GM12892 (cell line): ENCODE measurements at regions not wholly inside any gene's neighbourhood (a gene's known extent, or its start where the extent isn't known, plus 50 kb on each side); places are given as distances from the start of the nearest gene placed in this dataset.

Experiments
- DNase-seq: peaks from one replicate; pipeline ENCODE4 v3.0.0; 2011; ENCODE audit not compliant: insufficient read length
- FAIRE-seq: peaks from 2 replicates; lab custom pipeline; 2011; peaks lifted over from hg19 to GRCh38; lab: Jason Lieb, UNC
- POLR2A ChIP-seq: IDR thresholded peaks from 2 replicates; pipeline ENCODE4 v1.6.1; 2011; ENCODE audit warnings: low read depth, low read length, control low read depth
- POLR2AphosphoS5 ChIP-seq: IDR thresholded peaks from 2 replicates; pipeline ENCODE4 v1.6.1; 2011; ENCODE audit warnings: low read depth, low read length, control low read depth
- TAF1 ChIP-seq: IDR thresholded peaks from 2 replicates; pipeline ENCODE4 v1.6.1; 2011; ENCODE audit warnings: low read depth, mild to moderate bottlenecking, control low read depth, low read length, borderline replicate concordance

- FAIRE-seq, result no peak
- no peak for TF ChIP-seq TAF1
- no peak for TF ChIP-seq POLR2AphosphoS5
- TF ChIP-seq POLR2A, result no peak
- DNase-seq, result no peak
These were observed 193.0 kb upstream of the ADAMTS16 start for GRCh38 chr5:4947106-4947505.

GRCh38 chr5:4947893-4948536, 192.1 kb upstream of the ADAMTS16 start:
- no peak for FAIRE-seq
- no peak for DNase-seq
- TF ChIP-seq POLR2A (no peak), POLR2AphosphoS5 (no peak), TAF1 (no peak)

GRCh38 chr5:4949108-4949507, 191.0 kb upstream of the ADAMTS16 start:
- no peak for FAIRE-seq
- TF ChIP-seq POLR2AphosphoS5, result no peak
- no peak for TF ChIP-seq TAF1
- no peak for TF ChIP-seq POLR2A
- DNase-seq, result no peak

- no peak for DNase-seq
- TF ChIP-seq POLR2A, result no peak
- no peak for TF ChIP-seq TAF1
- TF ChIP-seq POLR2AphosphoS5, result no peak
- FAIRE-seq, result no peak
These were observed 186.6 kb upstream of the ADAMTS16 start for GRCh38 chr5:4953576-4953975.

- DNase-seq (no peak), FAIRE-seq (no peak)
- no peak for TF ChIP-seq POLR2AphosphoS5
These were observed 186.1 kb upstream of the ADAMTS16 start for GRCh38 chr5:4954048-4954447.

- FAIRE-seq (no peak), DNase-seq (no peak)
- TF ChIP-seq TAF1 (no peak), POLR2AphosphoS5 (no peak), POLR2A (no peak)
These were observed 176.9 kb upstream of the ADAMTS16 start for GRCh38 chr5:4963265-4963664.

- FAIRE-seq, result no peak
- no peak for TF ChIP-seq TAF1
- TF ChIP-seq POLR2A, result no peak
- no peak for TF ChIP-seq POLR2AphosphoS5
These were observed 170.8 kb upstream of the ADAMTS16 start for GRCh38 chr5:4969351-4969750.

GRCh38 chr5:4970171-4970570, 170.0 kb upstream of the ADAMTS16 start:
- DNase-seq (no peak), FAIRE-seq (no peak)
- TF ChIP-seq TAF1 (no peak), POLR2A (no peak), POLR2AphosphoS5 (no peak)

More at GRCh38 chr5:4969351-4969750, 170.8 kb upstream of the ADAMTS16 start:
- no peak for DNase-seq

GRCh38 chr5:4976902-4977301, 163.2 kb upstream of the ADAMTS16 start:
- FAIRE-seq (no peak), DNase-seq (no peak)
- TF ChIP-seq TAF1 (no peak), POLR2A (no peak), POLR2AphosphoS5 (no peak)

- DNase-seq (no peak), FAIRE-seq (no peak)
- TF ChIP-seq POLR2A (no peak), TAF1 (no peak), POLR2AphosphoS5 (no peak)
These were observed 162.6 kb upstream of the ADAMTS16 start for GRCh38 chr5:4977416-4978110.

- DNase-seq (no peak), FAIRE-seq (no peak)
- no peak for TF ChIP-seq POLR2AphosphoS5
- no peak for TF ChIP-seq TAF1
- no peak for TF ChIP-seq POLR2A
These were observed 159.9 kb upstream of the ADAMTS16 start for GRCh38 chr5:4980201-4980600.

- FAIRE-seq (no peak), DNase-seq (no peak)
- TF ChIP-seq POLR2A (no peak), TAF1 (no peak), POLR2AphosphoS5 (no peak)
These were observed 158.5 kb upstream of the ADAMTS16 start for GRCh38 chr5:4981608-4982007.

GRCh38 chr5:4983701-4984100, 156.4 kb upstream of the ADAMTS16 start:
- FAIRE-seq, result no peak
- TF ChIP-seq POLR2AphosphoS5 (no peak), POLR2A (no peak), TAF1 (no peak)
- DNase-seq, result no peak

- DNase-seq (no peak), FAIRE-seq (no peak)
- TF ChIP-seq POLR2AphosphoS5 (no peak), POLR2A (no peak), TAF1 (no peak)
These were observed 155.7 kb upstream of the ADAMTS16 start for GRCh38 chr5:4984461-4984860.
